HUES6 (cell line): ENCODE measurements at regions not wholly inside any gene's neighbourhood (a gene's known extent, or its start where the extent isn't known, plus 50 kb on each side); places are given as distances from the start of the nearest gene placed in this dataset.

Experiments
- H3K27ac ChIP-seq: 2 replicates; pipeline ENCODE4 v1.7.0; 2013; ENCODE audit warnings: low read depth, mild to moderate bottlenecking, low read length, inconsistent platforms
- H3K27me3 ChIP-seq: 2 replicates; pipeline ENCODE4 v1.6.1; 2013; ENCODE audit warnings: low read length; ENCODE audit not compliant: control insufficient read depth, insufficient read depth
- H3K36me3 ChIP-seq: 2 replicates; pipeline ENCODE4 v1.6.1; 2013; ENCODE audit warnings: low read length; ENCODE audit not compliant: control insufficient read depth, insufficient read depth
- H3K4me1 ChIP-seq: 2 replicates; pipeline ENCODE4 v1.6.1; 2013; ENCODE audit warnings: low read length; ENCODE audit not compliant: control insufficient read depth, insufficient read depth
- H3K4me3 ChIP-seq: 2 replicates; pipeline ENCODE4 v1.5.1; 2013; ENCODE audit warnings: low read depth, low read length
- H3K9ac ChIP-seq: one replicate; pipeline ENCODE4 v1.6.1; 2013; ENCODE audit warnings: mild to moderate bottlenecking, low read length
- H3K9me3 ChIP-seq: 2 replicates; pipeline ENCODE4 v1.6.1; 2013; ENCODE audit warnings: low read depth, low read length; ENCODE audit not compliant: control insufficient read depth, insufficient read depth

DNA sequence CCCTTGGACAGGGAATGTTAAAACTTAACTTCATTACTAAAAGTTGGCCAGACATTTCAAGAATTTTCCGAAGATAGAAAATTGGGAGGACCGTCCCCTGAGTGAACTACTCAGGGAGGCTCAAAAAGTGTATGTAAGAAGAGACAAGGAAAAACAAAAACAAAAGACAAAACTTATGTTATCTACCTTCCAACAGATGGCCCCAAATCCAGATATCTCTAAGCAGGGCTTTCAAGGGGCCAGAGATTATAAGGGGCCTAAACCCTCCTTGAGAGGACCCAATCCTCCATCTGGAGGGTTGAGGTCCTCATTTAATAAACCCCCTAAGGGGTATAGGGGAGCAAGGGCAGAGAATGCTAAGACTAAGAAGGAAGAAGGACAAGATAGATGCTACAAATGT is 203.6 kb downstream of the SH2D4B start:
- H3K4me3 ChIP-seq = no peak overlapping the region
- H3K9me3 ChIP-seq = no peaks in the 10 kb centered on the region; the same call in 1 of the 2 replicates
- H3K36me3 ChIP-seq = no peaks in the 10 kb centered on the region
- peaks cover 12% of the 10 kb centered on the region for H3K4me1 ChIP-seq
- no peak overlapping the region for H3K9ac ChIP-seq
- H3K27me3 ChIP-seq = no peaks in the 10 kb centered on the region
- H3K27ac ChIP-seq = no peak overlapping the region

DNA sequence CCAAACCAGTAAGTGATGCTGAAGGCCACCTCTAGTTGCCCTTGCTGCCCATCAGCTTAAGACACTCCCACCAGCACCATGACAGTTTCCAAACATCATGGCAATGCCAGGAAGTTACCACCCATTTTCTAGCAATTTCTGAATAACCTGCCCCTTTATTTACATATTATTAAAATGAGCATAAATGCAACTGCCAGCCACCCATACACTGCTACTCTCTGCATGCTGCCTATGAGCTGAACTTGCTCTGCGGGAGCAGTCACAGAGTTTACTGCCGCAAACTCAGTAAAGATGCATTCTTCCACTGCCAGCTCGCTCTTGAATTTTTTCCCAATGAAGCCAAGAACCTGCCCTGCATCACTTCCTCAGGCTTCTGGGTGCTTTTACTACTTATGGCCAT is 212.6 kb downstream of the SH2D4B start:
- Histone ChIP-seq H3K27me3 (no peaks in the 10 kb centered on the region), H3K4me3 (no peak overlapping the region), H3K9me3 (peaks cover 3% of the 10 kb centered on the region; the same call in 1 of the 2 replicates)

DNA sequence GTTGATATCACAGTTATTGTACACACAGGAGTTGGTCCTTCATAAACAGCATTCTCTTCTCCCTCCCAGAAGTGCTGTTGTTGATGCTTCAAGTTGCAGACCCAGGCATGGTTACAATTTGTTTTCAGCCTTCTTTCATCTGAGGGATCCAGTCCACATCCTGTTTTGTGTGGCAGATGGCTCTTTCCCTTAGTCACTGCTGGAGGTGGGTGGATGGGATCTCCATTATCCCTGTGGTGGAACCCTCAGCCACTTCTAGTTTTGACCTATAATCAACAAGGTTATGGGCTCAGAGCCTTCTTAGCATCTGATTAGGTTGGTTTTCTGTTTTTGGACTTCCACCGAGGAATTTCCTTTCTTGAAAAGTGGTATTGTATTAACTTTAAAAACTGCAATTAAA is 214.2 kb downstream of the SH2D4B start:
- Histone ChIP-seq H3K36me3 (no peaks in the 10 kb centered on the region), H3K9me3 (peaks cover 3% of the 10 kb centered on the region; the same call in 1 of the 2 replicates), H3K4me1 (no peaks in the 10 kb centered on the region), H3K9ac (no peak overlapping the region), H3K4me3 (no peak overlapping the region), H3K27me3 (no peaks in the 10 kb centered on the region), H3K27ac (no peak overlapping the region)

More for the DNA sequence above, 212.6 kb downstream of the SH2D4B start:
- Histone ChIP-seq H3K36me3 (no peaks in the 10 kb centered on the region), H3K27ac (no peak overlapping the region), H3K4me1 (no peaks in the 10 kb centered on the region), H3K9ac (no peak overlapping the region)

DNA sequence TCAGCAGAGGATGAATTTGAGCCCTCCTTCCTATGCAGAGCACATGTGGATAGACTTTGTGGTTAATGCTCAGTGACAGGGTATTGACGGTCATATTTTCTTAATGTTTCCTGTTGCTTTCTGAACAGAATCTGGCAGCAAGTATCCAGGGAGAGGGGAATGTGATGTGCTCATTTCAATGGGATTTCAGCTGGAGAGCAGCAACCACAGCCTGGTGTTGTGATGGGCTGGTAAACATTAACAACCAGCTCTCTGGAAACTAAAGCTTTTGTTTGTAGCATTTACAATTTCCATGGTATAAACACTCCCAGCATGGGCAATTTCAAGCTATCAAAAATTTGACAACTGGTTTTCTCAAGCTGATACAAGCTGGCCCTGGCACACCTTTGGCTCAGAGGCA is 215.9 kb downstream of the SH2D4B start:
- no peak overlapping the region for H3K4me3 ChIP-seq
- no peaks in the 10 kb centered on the region for H3K27me3 ChIP-seq
- peaks cover 3% of the 10 kb centered on the region; the same call in 1 of the 2 replicates for H3K9me3 ChIP-seq
- no peak overlapping the region for H3K27ac ChIP-seq
- no peaks in the 10 kb centered on the region for H3K36me3 ChIP-seq
- H3K9ac ChIP-seq = no peak overlapping the region
- H3K4me1 ChIP-seq = no peaks in the 10 kb centered on the region

DNA sequence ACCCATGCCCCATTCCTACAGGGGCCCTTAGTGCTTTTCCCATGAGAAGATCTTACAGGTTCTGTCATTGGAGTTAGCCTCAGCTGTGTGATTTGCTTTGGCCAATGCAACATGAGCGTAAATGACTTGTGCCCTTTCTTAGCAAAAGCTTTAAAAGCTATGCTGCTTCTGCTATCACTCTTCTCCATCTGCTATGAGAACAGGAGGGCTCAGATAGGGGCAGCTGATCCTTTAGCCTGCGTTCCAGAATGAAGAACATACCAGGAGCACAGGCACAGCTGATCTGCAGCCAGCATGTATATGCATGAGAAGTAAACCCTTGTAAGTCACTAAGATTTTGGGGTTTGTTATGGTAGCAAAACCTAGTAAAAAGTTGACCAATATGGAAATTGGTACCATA is 218.2 kb downstream of the SH2D4B start:
- H3K36me3 ChIP-seq = no peaks in the 10 kb centered on the region
- no peak overlapping the region for H3K9ac ChIP-seq
- H3K4me3 ChIP-seq = no peak overlapping the region
- peaks cover 3% of the 10 kb centered on the region; the same call in 1 of the 2 replicates for H3K9me3 ChIP-seq
- no peaks in the 10 kb centered on the region for H3K27me3 ChIP-seq
- H3K27ac ChIP-seq = no peak overlapping the region
- H3K4me1 ChIP-seq = no peaks in the 10 kb centered on the region

DNA sequence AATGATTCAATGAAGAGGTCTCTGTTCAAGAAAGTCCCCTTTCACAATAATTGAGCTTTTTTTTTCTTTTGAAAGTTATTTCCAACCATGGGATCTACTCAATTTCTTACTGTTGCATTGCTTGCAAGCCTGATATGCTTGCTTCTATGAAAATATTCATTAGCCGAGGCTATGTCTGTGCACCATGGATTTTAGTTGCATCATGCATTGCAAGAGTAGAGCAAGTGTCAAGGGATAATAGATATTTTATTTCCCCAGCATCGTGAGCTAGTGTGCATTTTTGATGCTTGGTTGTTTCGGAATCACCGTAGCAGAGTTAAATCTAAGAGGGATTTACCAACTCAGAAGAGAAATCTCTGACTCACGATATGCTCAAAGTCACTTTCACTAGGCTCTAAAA is 222.0 kb downstream of the SH2D4B start:
- Histone ChIP-seq H3K4me3 (no peak overlapping the region), H3K4me1 (no peaks in the 10 kb centered on the region), H3K36me3 (no peaks in the 10 kb centered on the region), H3K9me3 (no peaks in the 10 kb centered on the region), H3K27me3 (no peaks in the 10 kb centered on the region), H3K9ac (no peak overlapping the region), H3K27ac (no peak overlapping the region)

DNA sequence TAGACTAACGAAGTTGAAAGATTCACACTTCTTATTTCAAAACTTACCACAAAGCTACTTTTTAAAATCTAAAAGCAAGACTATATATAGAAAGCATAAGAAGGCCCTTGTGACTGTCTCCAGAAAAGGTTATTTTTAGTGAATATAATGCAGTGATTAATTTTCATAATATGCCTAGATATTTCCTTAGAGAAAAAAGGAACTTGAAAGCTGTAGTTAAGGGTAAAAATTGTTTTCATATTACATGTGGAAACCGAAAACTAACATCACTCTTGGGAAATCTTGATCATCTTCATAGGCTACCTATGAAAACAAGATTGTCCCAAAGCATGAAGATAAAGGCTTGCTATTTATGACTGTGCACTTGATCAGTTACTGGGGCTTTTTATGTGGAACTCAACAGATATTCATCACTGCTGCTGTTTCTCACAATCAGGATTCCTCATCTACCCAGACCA is 223.2 kb downstream of the SH2D4B start:
- no peak overlapping the region for H3K4me3 ChIP-seq
- no peaks in the 10 kb centered on the region for H3K4me1 ChIP-seq
- H3K27me3 ChIP-seq = no peaks in the 10 kb centered on the region
- H3K36me3 ChIP-seq = no peaks in the 10 kb centered on the region
- H3K9me3 ChIP-seq = no peaks in the 10 kb centered on the region
- H3K27ac ChIP-seq = no peak overlapping the region
- no peak overlapping the region for H3K9ac ChIP-seq

DNA sequence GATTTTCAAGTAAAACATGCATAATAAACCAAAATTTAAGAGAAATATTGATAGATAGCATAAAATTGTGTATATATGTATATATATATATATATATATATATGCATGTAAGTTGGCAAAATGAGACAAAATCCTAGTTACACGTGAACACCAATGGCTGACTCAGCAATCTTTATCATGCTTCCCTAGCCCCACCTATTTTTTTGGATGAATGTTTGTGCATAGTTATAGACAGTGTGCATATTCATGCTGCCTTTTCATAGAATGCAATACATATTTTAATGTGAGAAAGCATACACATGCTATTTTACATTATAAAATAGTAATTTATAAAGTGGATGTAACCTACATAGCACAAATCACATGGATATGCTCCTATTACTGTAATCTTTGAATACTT is 230.3 kb downstream of the SH2D4B start:
- H3K9me3 ChIP-seq = no peaks in the 10 kb centered on the region

DNA sequence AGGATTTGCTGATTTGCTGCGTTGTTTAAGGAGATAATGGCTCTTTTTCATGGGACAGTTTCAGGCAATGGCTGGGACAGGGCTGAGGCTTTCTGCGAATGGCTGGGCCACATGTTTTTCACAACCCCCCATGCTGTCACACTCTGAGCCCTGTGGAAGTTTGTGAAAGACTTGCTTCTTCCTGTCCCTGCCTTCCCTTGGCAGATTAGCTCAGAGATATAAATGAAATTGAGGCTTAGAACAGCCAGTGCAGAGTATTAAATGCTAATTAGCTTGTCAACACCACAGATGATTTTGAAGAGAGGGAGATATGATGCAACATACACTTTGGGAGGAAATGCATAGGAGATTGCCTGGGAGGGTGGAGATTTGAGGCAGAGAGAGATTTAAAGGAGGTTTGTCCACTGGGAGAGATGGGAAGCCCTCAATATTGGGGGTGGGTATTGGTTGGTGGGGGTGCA is 232.0 kb downstream of the SH2D4B start:
- no peaks in the 10 kb centered on the region for H3K9me3 ChIP-seq
- H3K27me3 ChIP-seq = no peaks in the 10 kb centered on the region
- H3K36me3 ChIP-seq = no peaks in the 10 kb centered on the region
- no peak overlapping the region for H3K9ac ChIP-seq
- H3K4me3 ChIP-seq = no peak overlapping the region
- no peak overlapping the region for H3K27ac ChIP-seq
- peaks cover 7% of the 10 kb centered on the region; the same call in 1 of the 2 replicates for H3K4me1 ChIP-seq

More for the DNA sequence above, 230.3 kb downstream of the SH2D4B start:
- H3K4me3 ChIP-seq = no peak overlapping the region
- H3K36me3 ChIP-seq = no peaks in the 10 kb centered on the region
- H3K27ac ChIP-seq = no peak overlapping the region
- H3K9ac ChIP-seq = no peak overlapping the region
- H3K27me3 ChIP-seq = no peaks in the 10 kb centered on the region
- peaks cover 7% of the 10 kb centered on the region; the same call in 1 of the 2 replicates for H3K4me1 ChIP-seq

DNA sequence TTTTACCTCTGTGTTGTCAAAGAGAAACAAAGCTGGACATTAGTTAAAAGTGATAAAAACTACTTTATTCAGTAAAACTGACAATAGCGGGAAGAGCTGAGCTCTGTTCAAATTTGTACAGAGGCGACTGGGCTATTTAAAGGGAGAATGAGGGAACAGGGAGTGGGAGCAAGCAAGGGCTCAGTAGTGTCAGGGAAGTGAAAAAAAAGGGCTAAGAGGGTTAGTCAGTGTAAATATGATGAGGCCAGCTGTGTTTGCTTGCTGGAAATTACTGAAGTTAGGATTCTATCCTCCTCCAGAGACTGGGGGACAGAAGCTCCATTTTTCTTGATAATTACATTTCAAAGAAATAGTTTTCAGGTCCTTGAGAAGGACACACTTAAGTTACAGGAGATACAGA is 232.5 kb downstream of the SH2D4B start:
- H3K4me1 ChIP-seq = peaks cover 7% of the 10 kb centered on the region; the same call in 1 of the 2 replicates
- H3K9me3 ChIP-seq = no peaks in the 10 kb centered on the region
- no peaks in the 10 kb centered on the region for H3K27me3 ChIP-seq
- no peak overlapping the region for H3K9ac ChIP-seq
- H3K36me3 ChIP-seq = no peaks in the 10 kb centered on the region
- H3K27ac ChIP-seq = no peak overlapping the region
- no peak overlapping the region for H3K4me3 ChIP-seq

DNA sequence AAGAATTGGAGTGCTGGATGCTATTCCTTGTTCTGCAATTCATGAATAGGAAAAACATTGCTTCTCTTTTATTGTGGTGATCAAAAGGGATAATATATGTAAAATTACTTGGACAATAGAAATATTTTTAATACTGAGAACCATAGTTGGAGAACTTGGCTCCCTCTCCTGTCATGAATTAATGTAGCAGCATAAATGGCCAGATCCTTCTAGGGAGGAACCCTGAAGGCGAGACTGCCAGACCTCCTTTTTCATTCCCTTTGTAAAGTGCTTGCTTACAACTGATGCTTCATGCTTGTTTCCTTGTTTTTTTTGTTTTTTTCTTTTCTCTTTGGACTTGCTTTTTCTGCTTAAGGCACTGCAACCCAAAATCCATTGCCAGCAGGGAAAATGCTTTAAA is 233.6 kb downstream of the SH2D4B start:
- Histone ChIP-seq H3K27me3 (no peaks in the 10 kb centered on the region), H3K4me3 (no peak overlapping the region), H3K27ac (no peak overlapping the region), H3K4me1 (peaks cover 7% of the 10 kb centered on the region; the same call in 1 of the 2 replicates), H3K36me3 (no peaks in the 10 kb centered on the region), H3K9me3 (no peaks in the 10 kb centered on the region), H3K9ac (no peak overlapping the region)
